ENCODE measurements at regions not wholly inside any gene's neighbourhood (a gene's known extent, or its start where the extent isn't known, plus 50 kb on each side); places are given as distances from the start of the nearest gene placed in this dataset.

GRCh38 chr1:76764638-76765454 is 102.4 kb upstream of the ST6GALNAC5 start:
- Histone ChIP-seq H4K20me1 (replicated peaks; ENCODE audit: control insufficient read depth, extremely low read depth, insufficient read depth, low read length) (no peaks in the 10 kb centered on the region), H3K9me1 (replicated peaks; ENCODE audit: control insufficient read depth, extremely low read depth, insufficient read depth, low read length) (no peaks in the 10 kb centered on the region), H3K9ac (replicated peaks; ENCODE audit: extremely low read depth, insufficient read depth, low read length) (no peak overlapping the region), H3K9me3 (replicated peaks; ENCODE audit: control insufficient read depth, insufficient read depth, low read length) (no peaks in the 10 kb centered on the region), H3K27me3 (ENCODE audit: control insufficient read depth in 2 of 2, insufficient read depth in 2 of 2, low read length in 2 of 2) (peaks cover 16 to 20% of the 10 kb centered on the region in 2 experiments), H3K36me3 (ENCODE audit: control insufficient read depth in 2 of 2, extremely low read depth in 1 of 2, insufficient read depth in 2 of 2, low read length in 2 of 2) (no peaks in the 10 kb centered on the region), H2AFZ (ENCODE audit: low read depth, low read length) (peak overlapping the region; percentile 1), H3K27ac (ENCODE audit: insufficient read depth, low read depth, low read length) (no peak overlapping the region), H3K4me3 (replicated peaks in 1 of 3; ENCODE audit: insufficient read depth in 1 of 3, low read depth in 1 of 3, low read length in 3 of 3) (peak overlapping the region in 1 of 3 experiments; percentile 21), H3K4me2 (ENCODE audit: insufficient read depth, low read length) (no peak overlapping the region), H3K79me2 (ENCODE audit: control insufficient read depth, insufficient read depth, low read length) (no peaks in the 10 kb centered on the region), H3K4me1 (ENCODE audit: control insufficient read depth, extremely low read depth, insufficient read depth, low read length) (no peaks in the 10 kb centered on the region)
- intact Hi-C loops (cut with micrococcal nuclease), result no loop called here
- no TSS peak for BruUV-seq (replicated peaks)
- POLR2A ChIA-PET, result no interaction called here
- dilution Hi-C loops (cut with MboI; ENCODE audit: extremely low pct_ligation_motif_present, low sequenced_read_pairs), result no loop called here
- FAIRE-seq (peak; percentile 82), DNase-seq (ENCODE audit: low read depth, low spot score) (peak; percentile 77)
- CTCF ChIA-PET, result interaction anchor here (1.2 kb wide), 1 partner anchor 17 kb away, joined by 3 read pairs; no protein-coding TSS in a partner anchor
- TF ChIP-seq MAX (IDR thresholded peaks at IDR 0.05; ENCODE audit: insufficient read depth, insufficient read length), result no peak
- no peak for TF ChIP-seq CTCF (IDR thresholded peaks at IDR 0.05; ENCODE audit: extremely low read depth in 1 of 2, insufficient read depth in 1 of 2, low read depth in 1 of 2, low read length in 2 of 2)
- TF ChIP-seq JUN (IDR thresholded peaks at IDR 0.05; ENCODE audit: borderline replicate concordance, insufficient read depth, insufficient read length, low read depth), result no peak

GRCh38 chr1:76766381-76766780 is 100.9 kb upstream of the ST6GALNAC5 start:
- no TSS peak for BruUV-seq (replicated peaks)
- Histone ChIP-seq H3K9me3 (replicated peaks; ENCODE audit: control insufficient read depth, insufficient read depth, low read length) (no peaks in the 10 kb centered on the region), H3K79me2 (ENCODE audit: control insufficient read depth, insufficient read depth, low read length) (no peaks in the 10 kb centered on the region), H3K4me3 (replicated peaks in 1 of 3; ENCODE audit: insufficient read depth in 1 of 3, low read depth in 1 of 3, low read length in 3 of 3) (no peak overlapping the region), H3K4me1 (ENCODE audit: control insufficient read depth, extremely low read depth, insufficient read depth, low read length) (no peaks in the 10 kb centered on the region), H3K36me3 (ENCODE audit: control insufficient read depth in 2 of 2, extremely low read depth in 1 of 2, insufficient read depth in 2 of 2, low read length in 2 of 2) (no peaks in the 10 kb centered on the region), H3K27ac (ENCODE audit: insufficient read depth, low read depth, low read length) (no peak overlapping the region), H3K4me2 (ENCODE audit: insufficient read depth, low read length) (no peak overlapping the region), H2AFZ (ENCODE audit: low read depth, low read length) (no peak overlapping the region), H3K27me3 (ENCODE audit: control insufficient read depth in 2 of 2, insufficient read depth in 2 of 2, low read length in 2 of 2) (peaks cover 16 to 20% of the 10 kb centered on the region in 2 experiments), H3K9me1 (replicated peaks; ENCODE audit: control insufficient read depth, extremely low read depth, insufficient read depth, low read length) (no peaks in the 10 kb centered on the region), H3K9ac (replicated peaks; ENCODE audit: extremely low read depth, insufficient read depth, low read length) (no peak overlapping the region), H4K20me1 (replicated peaks; ENCODE audit: control insufficient read depth, extremely low read depth, insufficient read depth, low read length) (no peaks in the 10 kb centered on the region)
- dilution Hi-C loops (cut with MboI; ENCODE audit: extremely low pct_ligation_motif_present, low sequenced_read_pairs), result no loop called here
- POLR2A ChIA-PET, result no interaction called here
- DNase-seq (ENCODE audit: low read depth, low spot score), result no peak
- no peak for TF ChIP-seq JUN (IDR thresholded peaks at IDR 0.05; ENCODE audit: borderline replicate concordance, insufficient read depth, insufficient read length, low read depth)
- CTCF ChIA-PET, result no interaction called here
- no peak for FAIRE-seq
- intact Hi-C loops (cut with micrococcal nuclease), result no loop called here
